ENCODE measurements at regions not wholly inside any gene's neighbourhood (a gene's known extent, or its start where the extent isn't known, plus 50 kb on each side); places are given as distances from the start of the nearest gene placed in this dataset.

DNA sequence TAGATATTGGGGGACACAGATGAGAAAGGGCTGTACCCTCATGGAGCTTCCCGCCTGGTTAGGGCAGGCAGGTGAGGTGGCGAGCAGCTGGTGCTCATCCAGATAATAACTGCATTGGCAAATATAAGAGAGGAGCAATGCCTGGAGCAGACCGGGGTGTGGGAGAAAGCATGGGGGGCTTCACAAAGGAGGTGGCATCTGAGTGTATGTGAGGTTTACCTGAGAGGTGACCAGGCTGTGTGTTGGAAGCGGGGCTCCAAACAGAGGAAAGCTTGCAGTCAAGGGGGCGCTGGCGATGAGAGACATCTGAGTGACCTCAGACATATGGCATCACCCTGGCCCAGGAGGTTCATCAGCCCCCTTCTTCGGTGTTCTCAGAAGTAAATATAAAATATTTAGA is 72.1 kb upstream of the PMEPA1 start:
- TF ChIP-seq, protein P1, sequence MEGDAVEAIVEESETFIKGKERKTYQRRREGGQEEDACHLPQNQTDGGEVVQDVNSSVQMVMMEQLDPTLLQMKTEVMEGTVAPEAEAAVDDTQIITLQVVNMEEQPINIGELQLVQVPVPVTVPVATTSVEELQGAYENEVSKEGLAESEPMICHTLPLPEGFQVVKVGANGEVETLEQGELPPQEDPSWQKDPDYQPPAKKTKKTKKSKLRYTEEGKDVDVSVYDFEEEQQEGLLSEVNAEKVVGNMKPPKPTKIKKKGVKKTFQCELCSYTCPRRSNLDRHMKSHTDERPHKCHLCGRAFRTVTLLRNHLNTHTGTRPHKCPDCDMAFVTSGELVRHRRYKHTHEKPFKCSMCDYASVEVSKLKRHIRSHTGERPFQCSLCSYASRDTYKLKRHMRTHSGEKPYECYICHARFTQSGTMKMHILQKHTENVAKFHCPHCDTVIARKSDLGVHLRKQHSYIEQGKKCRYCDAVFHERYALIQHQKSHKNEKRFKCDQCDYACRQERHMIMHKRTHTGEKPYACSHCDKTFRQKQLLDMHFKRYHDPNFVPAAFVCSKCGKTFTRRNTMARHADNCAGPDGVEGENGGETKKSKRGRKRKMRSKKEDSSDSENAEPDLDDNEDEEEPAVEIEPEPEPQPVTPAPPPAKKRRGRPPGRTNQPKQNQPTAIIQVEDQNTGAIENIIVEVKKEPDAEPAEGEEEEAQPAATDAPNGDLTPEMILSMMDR (IDR thresholded peaks at IDR 0.05; ENCODE audit: low read length): no peak
- no peak for TF ChIP-seq EZH2 (IDR thresholded peaks at IDR 0.05; ENCODE audit: borderline replicate concordance, low read length)
- no peaks in the 10 kb centered on the region for H3F3A ChIP-seq (ENCODE audit: insufficient read depth, low read length)
- H3K9me2 ChIP-seq (ENCODE audit: low read depth, low read length): no peaks in the 10 kb centered on the region
- no peaks in the 10 kb centered on the region for H4K20me1 ChIP-seq (ENCODE audit: insufficient read depth, low read length)
- H2AFZ ChIP-seq (ENCODE audit: low read length): no peak overlapping the region
- no peaks in the 10 kb centered on the region for H3K36me3 ChIP-seq (ENCODE audit: insufficient read depth, low read length)
- H3K79me2 ChIP-seq (ENCODE audit: insufficient read depth, low read length): no peaks in the 10 kb centered on the region
- H3K27me3 ChIP-seq (ENCODE audit: insufficient read depth, low read length): no peaks in the 10 kb centered on the region
- no peak overlapping the region for H3K27ac ChIP-seq (ENCODE audit: low read depth, low read length, poor library complexity, severe bottlenecking)
- H3K4me2 ChIP-seq (ENCODE audit: low read length): no peak overlapping the region
- H3K9ac ChIP-seq (ENCODE audit: low read length): no peak overlapping the region
- no peak overlapping the region for H3K4me3 ChIP-seq (ENCODE audit: low read depth, low read length, poor library complexity, severe bottlenecking)
- no peaks in the 10 kb centered on the region for H3K4me1 ChIP-seq (ENCODE audit: insufficient read depth, low read length, severe bottlenecking)
- no peaks in the 10 kb centered on the region for H3K9me3 ChIP-seq (ENCODE audit: low read length)

DNA sequence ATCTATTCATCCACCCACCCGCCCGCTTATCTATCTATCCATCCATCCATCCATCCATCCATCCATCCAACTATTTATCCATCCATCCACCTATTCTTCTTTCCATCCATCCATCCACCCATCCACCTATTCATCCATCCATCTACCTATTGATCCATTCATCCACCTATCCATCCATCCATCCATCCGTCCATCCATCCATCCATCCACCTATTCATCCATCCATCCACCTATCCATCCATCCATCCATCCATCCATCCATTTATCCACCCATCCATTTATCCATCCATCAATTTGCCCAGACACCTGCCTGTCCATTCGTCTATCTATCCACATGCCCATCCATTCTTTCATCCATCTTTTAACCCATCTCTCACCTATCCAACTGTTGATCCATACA is 71.1 kb upstream of the PMEPA1 start:
- no peaks in the 10 kb centered on the region for H3K9me2 ChIP-seq (ENCODE audit: low read depth, low read length)
- H3K4me2 ChIP-seq (ENCODE audit: low read length): no peak overlapping the region
- no peaks in the 10 kb centered on the region for H3F3A ChIP-seq (ENCODE audit: insufficient read depth, low read length)
- no peak overlapping the region for H3K9ac ChIP-seq (ENCODE audit: low read length)
- no peaks in the 10 kb centered on the region for H4K20me1 ChIP-seq (ENCODE audit: insufficient read depth, low read length)
- no peaks in the 10 kb centered on the region for H3K36me3 ChIP-seq (ENCODE audit: insufficient read depth, low read length)
- no peaks in the 10 kb centered on the region for H3K4me1 ChIP-seq (ENCODE audit: insufficient read depth, low read length, severe bottlenecking)
- no peak overlapping the region for H3K27ac ChIP-seq (ENCODE audit: low read depth, low read length, poor library complexity, severe bottlenecking)
- no peaks in the 10 kb centered on the region for H3K79me2 ChIP-seq (ENCODE audit: insufficient read depth, low read length)
- TF ChIP-seq EZH2 (IDR thresholded peaks at IDR 0.05; ENCODE audit: borderline replicate concordance, low read length): no peak
- TF ChIP-seq, protein P1 (IDR thresholded peaks at IDR 0.05; ENCODE audit: low read length): no peak
- no peaks in the 10 kb centered on the region for H3K9me3 ChIP-seq (ENCODE audit: low read length)
- H2AFZ ChIP-seq (ENCODE audit: low read length): no peak overlapping the region
- no peak overlapping the region for H3K4me3 ChIP-seq (ENCODE audit: low read depth, low read length, poor library complexity, severe bottlenecking)
- H3K27me3 ChIP-seq (ENCODE audit: insufficient read depth, low read length): no peaks in the 10 kb centered on the region

DNA sequence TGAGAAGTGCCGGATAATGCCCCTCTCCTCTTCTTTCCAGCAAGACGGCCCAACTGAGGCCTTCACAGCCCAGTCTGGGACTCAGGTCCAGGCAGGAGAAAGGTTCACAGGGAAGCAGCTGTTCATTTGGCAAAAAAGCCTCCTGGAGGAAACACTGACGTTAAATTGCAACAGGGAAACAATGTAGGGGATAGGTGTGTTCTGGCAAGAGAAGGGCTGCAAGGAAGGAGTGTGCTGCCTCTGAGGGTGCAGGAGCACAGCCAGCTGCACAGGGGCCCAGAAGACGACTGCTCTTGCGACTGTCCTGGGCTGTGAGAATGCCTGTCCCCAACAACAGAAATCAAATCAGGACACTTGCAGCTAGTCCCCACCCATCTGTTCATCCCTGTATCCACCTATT is 70.6 kb upstream of the PMEPA1 start:
- no peak overlapping the region for H3K9ac ChIP-seq (ENCODE audit: low read length)
- H3K27ac ChIP-seq (ENCODE audit: low read depth, low read length, poor library complexity, severe bottlenecking): no peak overlapping the region
- no peak for TF ChIP-seq EZH2 (IDR thresholded peaks at IDR 0.05; ENCODE audit: borderline replicate concordance, low read length)
- TF ChIP-seq, protein P1 (IDR thresholded peaks at IDR 0.05; ENCODE audit: low read length): no peak
- H3K27me3 ChIP-seq (ENCODE audit: insufficient read depth, low read length): no peaks in the 10 kb centered on the region
- no peaks in the 10 kb centered on the region for H3K9me3 ChIP-seq (ENCODE audit: low read length)
- H2AFZ ChIP-seq (ENCODE audit: low read length): no peak overlapping the region
- H3K4me1 ChIP-seq (ENCODE audit: insufficient read depth, low read length, severe bottlenecking): no peaks in the 10 kb centered on the region
- H3K4me3 ChIP-seq (ENCODE audit: low read depth, low read length, poor library complexity, severe bottlenecking): no peak overlapping the region
- H4K20me1 ChIP-seq (ENCODE audit: insufficient read depth, low read length): no peaks in the 10 kb centered on the region
- no peak overlapping the region for H3K4me2 ChIP-seq (ENCODE audit: low read length)
- no peaks in the 10 kb centered on the region for H3K9me2 ChIP-seq (ENCODE audit: low read depth, low read length)
- no peaks in the 10 kb centered on the region for H3F3A ChIP-seq (ENCODE audit: insufficient read depth, low read length)
- no peaks in the 10 kb centered on the region for H3K79me2 ChIP-seq (ENCODE audit: insufficient read depth, low read length)
- no peaks in the 10 kb centered on the region for H3K36me3 ChIP-seq (ENCODE audit: insufficient read depth, low read length)

Data from OCI-LY1 (cell line).